ENCODE measurements at regions not wholly inside any gene's neighbourhood (a gene's known extent, or its start where the extent isn't known, plus 50 kb on each side); places are given as distances from the start of the nearest gene placed in this dataset.

GRCh38 chr1:5645135-5645399 lies 347.2 kb downstream of the NPHP4 start:
- Mint-ChIP-seq H3K4me1 (ENCODE audit: low read depth) (no peaks in the 10 kb centered on the region), H3K27me3 (ENCODE audit: insufficient read depth) (peaks cover 2% of the 10 kb centered on the region; the same call in 1 of the 2 replicates), H3K36me3 (ENCODE audit: low read depth) (peaks cover 19% of the 10 kb centered on the region), H3K4me3 (no peak overlapping the region), H3K9me3 (peaks cover 60% of the 10 kb centered on the region), H3K27ac (no peak overlapping the region)
- DNase-seq: no peak
- TF ChIP-seq CTCF (IDR thresholded peaks at IDR 0.05): no peak

- peaks cover 19% of the 10 kb centered on the region for H3K36me3 Mint-ChIP-seq (ENCODE audit: low read depth)
- no peak for TF ChIP-seq CTCF (IDR thresholded peaks at IDR 0.05)
These were observed 347.7 kb downstream of the NPHP4 start for GRCh38 chr1:5644281-5645134.

GRCh38 chr1:5643360-5644107 lies 348.7 kb downstream of the NPHP4 start:
- H3K9me3 Mint-ChIP-seq: peaks cover 49% of the 10 kb centered on the region
- H3K27ac Mint-ChIP-seq: no peak overlapping the region
- DNase-seq: no peak
- H3K27me3 Mint-ChIP-seq (ENCODE audit: insufficient read depth): peaks cover 2% of the 10 kb centered on the region; the same call in 1 of the 2 replicates
- H3K4me1 Mint-ChIP-seq (ENCODE audit: low read depth): no peaks in the 10 kb centered on the region
- TF ChIP-seq CTCF (IDR thresholded peaks at IDR 0.05): no peak
- H3K36me3 Mint-ChIP-seq (ENCODE audit: low read depth): peaks cover 13% of the 10 kb centered on the region
- H3K4me3 Mint-ChIP-seq: no peak overlapping the region

More at GRCh38 chr1:5644281-5645134, 347.7 kb downstream of the NPHP4 start:
- H3K9me3 Mint-ChIP-seq: peaks cover 55% of the 10 kb centered on the region
- DNase-seq: no peak
- H3K4me3 Mint-ChIP-seq: no peak overlapping the region
- peaks cover 2% of the 10 kb centered on the region; the same call in 1 of the 2 replicates for H3K27me3 Mint-ChIP-seq (ENCODE audit: insufficient read depth)
- H3K27ac Mint-ChIP-seq: no peak overlapping the region
- H3K4me1 Mint-ChIP-seq (ENCODE audit: low read depth): no peaks in the 10 kb centered on the region

GRCh38 chr1:5640845-5641244 lies 351.4 kb downstream of the NPHP4 start:
- TF ChIP-seq CTCF (IDR thresholded peaks at IDR 0.05): no peak
- DNase-seq: no peak
- Mint-ChIP-seq H3K36me3 (ENCODE audit: low read depth) (no peaks in the 10 kb centered on the region), H3K9me3 (peaks cover 43% of the 10 kb centered on the region), H3K4me3 (no peak overlapping the region), H3K27me3 (ENCODE audit: insufficient read depth) (peaks cover 2% of the 10 kb centered on the region; the same call in 1 of the 2 replicates), H3K27ac (no peak overlapping the region), H3K4me1 (ENCODE audit: low read depth) (no peaks in the 10 kb centered on the region)

- H3K27me3 Mint-ChIP-seq (ENCODE audit: insufficient read depth): no peaks in the 10 kb centered on the region
- no peaks in the 10 kb centered on the region for H3K4me1 Mint-ChIP-seq (ENCODE audit: low read depth)
- H3K4me3 Mint-ChIP-seq: no peak overlapping the region
- H3K9me3 Mint-ChIP-seq: peaks cover 41% of the 10 kb centered on the region
- DNase-seq: no peak
- no peaks in the 10 kb centered on the region for H3K36me3 Mint-ChIP-seq (ENCODE audit: low read depth)
- no peak overlapping the region for H3K27ac Mint-ChIP-seq
- no peak for TF ChIP-seq CTCF (IDR thresholded peaks at IDR 0.05)
These were observed 353.0 kb downstream of the NPHP4 start for GRCh38 chr1:5639106-5639722.
